ENCODE measurements at regions not wholly inside any gene's neighbourhood (a gene's known extent, or its start where the extent isn't known, plus 50 kb on each side); places are given as distances from the start of the nearest gene placed in this dataset.

GRCh38 chr11:25211635-25212254 is 714.9 kb downstream of the LUZP2 start:
- TF ChIP-seq CTCF (IDR thresholded peaks at IDR 0.05; ENCODE audit: borderline replicate concordance, extremely low read depth, low read length, poor library complexity, severe bottlenecking), result no peak
- no peak for TF ChIP-seq EZH2 (IDR thresholded peaks at IDR 0.05; ENCODE audit: borderline replicate concordance, low read depth, low read length, severe bottlenecking)
- no peaks in the 10 kb centered on the region for H3K36me3 ChIP-seq (ENCODE audit: insufficient read depth, low read length)
- no peak overlapping the region for H3K4me3 ChIP-seq (ENCODE audit: low read depth in 1 of 2, low read length in 2 of 2)
- H4K20me1 ChIP-seq (ENCODE audit: insufficient read depth, low read length), result no peaks in the 10 kb centered on the region
- H3K4me1 ChIP-seq (ENCODE audit: insufficient read depth, low read length), result no peaks in the 10 kb centered on the region
- H3K9ac ChIP-seq (ENCODE audit: low read depth, low read length), result no peak overlapping the region
- no peaks in the 10 kb centered on the region for H3K9me3 ChIP-seq (ENCODE audit: insufficient read depth, low read length, severe bottlenecking)
- ATAC-seq (ENCODE audit: insufficient read depth, low read depth) (no peak), DNase-seq (no peak)
- no peak overlapping the region for H2AFZ ChIP-seq (ENCODE audit: low read depth, low read length)
- no peak overlapping the region for H3K4me2 ChIP-seq (ENCODE audit: insufficient read depth, low read length)
- H3K79me2 ChIP-seq (ENCODE audit: insufficient read depth, low read length), result no peaks in the 10 kb centered on the region
- no peaks in the 10 kb centered on the region for H3K27me3 ChIP-seq (ENCODE audit: insufficient read depth, low read length, poor library complexity)
- H3K27ac ChIP-seq (ENCODE audit: low read length), result no peak overlapping the region

GRCh38 chr11:25214535-25215176 is 717.8 kb downstream of the LUZP2 start:
- Histone ChIP-seq H3K9me3 (ENCODE audit: insufficient read depth, low read length, severe bottlenecking) (no peaks in the 10 kb centered on the region), H3K4me1 (ENCODE audit: insufficient read depth, low read length) (no peaks in the 10 kb centered on the region), H2AFZ (ENCODE audit: low read depth, low read length) (no peak overlapping the region), H4K20me1 (ENCODE audit: insufficient read depth, low read length) (no peaks in the 10 kb centered on the region), H3K4me2 (ENCODE audit: insufficient read depth, low read length) (no peak overlapping the region), H3K79me2 (ENCODE audit: insufficient read depth, low read length) (no peaks in the 10 kb centered on the region), H3K9ac (ENCODE audit: low read depth, low read length) (no peak overlapping the region), H3K27me3 (ENCODE audit: insufficient read depth, low read length, poor library complexity) (no peaks in the 10 kb centered on the region), H3K4me3 (ENCODE audit: low read depth in 1 of 2, low read length in 2 of 2) (no peak overlapping the region), H3K27ac (ENCODE audit: low read length) (no peak overlapping the region), H3K36me3 (ENCODE audit: insufficient read depth, low read length) (no peaks in the 10 kb centered on the region)
- DNase-seq (no peak), ATAC-seq (ENCODE audit: insufficient read depth, low read depth) (no peak)
- TF ChIP-seq EZH2 (IDR thresholded peaks at IDR 0.05; ENCODE audit: borderline replicate concordance, low read depth, low read length, severe bottlenecking), result no peak
- no peak for TF ChIP-seq CTCF (IDR thresholded peaks at IDR 0.05; ENCODE audit: borderline replicate concordance, extremely low read depth, low read length, poor library complexity, severe bottlenecking)

GRCh38 chr11:25218036-25218435 is 721.2 kb downstream of the LUZP2 start:
- H3K27me3 ChIP-seq (ENCODE audit: insufficient read depth, low read length, poor library complexity), result no peaks in the 10 kb centered on the region
- H3K36me3 ChIP-seq (ENCODE audit: insufficient read depth, low read length), result no peaks in the 10 kb centered on the region
- H3K4me3 ChIP-seq (ENCODE audit: low read depth in 1 of 2, low read length in 2 of 2), result no peak overlapping the region
- no peak overlapping the region for H3K27ac ChIP-seq (ENCODE audit: low read length)
- no peak overlapping the region for H3K4me2 ChIP-seq (ENCODE audit: insufficient read depth, low read length)
- no peaks in the 10 kb centered on the region for H3K4me1 ChIP-seq (ENCODE audit: insufficient read depth, low read length)
- H2AFZ ChIP-seq (ENCODE audit: low read depth, low read length), result no peak overlapping the region
- H3K9ac ChIP-seq (ENCODE audit: low read depth, low read length), result no peak overlapping the region
- DNase-seq (no peak), ATAC-seq (ENCODE audit: insufficient read depth, low read depth) (no peak)
- no peaks in the 10 kb centered on the region for H3K79me2 ChIP-seq (ENCODE audit: insufficient read depth, low read length)
- H3K9me3 ChIP-seq (ENCODE audit: insufficient read depth, low read length, severe bottlenecking), result no peaks in the 10 kb centered on the region
- TF ChIP-seq EZH2 (IDR thresholded peaks at IDR 0.05; ENCODE audit: borderline replicate concordance, low read depth, low read length, severe bottlenecking) (no peak), CTCF (IDR thresholded peaks at IDR 0.05; ENCODE audit: borderline replicate concordance, extremely low read depth, low read length, poor library complexity, severe bottlenecking) (no peak)
- H4K20me1 ChIP-seq (ENCODE audit: insufficient read depth, low read length), result no peaks in the 10 kb centered on the region

Data from DND-41 (cell line).